ENCODE measurements at regions not wholly inside any gene's neighbourhood (a gene's known extent, or its start where the extent isn't known, plus 50 kb on each side); places are given as distances from the start of the nearest gene placed in this dataset.
A peak's percentile ranks its signal among the peaks of the same experiment; 100 is the strongest.

- H3K27ac ChIP-seq, result peak overlapping the region in 1 of 2 donors; percentile 27
- DNase-seq (ENCODE audit: low spot score), result no peak
- TF ChIP-seq, protein P1, sequence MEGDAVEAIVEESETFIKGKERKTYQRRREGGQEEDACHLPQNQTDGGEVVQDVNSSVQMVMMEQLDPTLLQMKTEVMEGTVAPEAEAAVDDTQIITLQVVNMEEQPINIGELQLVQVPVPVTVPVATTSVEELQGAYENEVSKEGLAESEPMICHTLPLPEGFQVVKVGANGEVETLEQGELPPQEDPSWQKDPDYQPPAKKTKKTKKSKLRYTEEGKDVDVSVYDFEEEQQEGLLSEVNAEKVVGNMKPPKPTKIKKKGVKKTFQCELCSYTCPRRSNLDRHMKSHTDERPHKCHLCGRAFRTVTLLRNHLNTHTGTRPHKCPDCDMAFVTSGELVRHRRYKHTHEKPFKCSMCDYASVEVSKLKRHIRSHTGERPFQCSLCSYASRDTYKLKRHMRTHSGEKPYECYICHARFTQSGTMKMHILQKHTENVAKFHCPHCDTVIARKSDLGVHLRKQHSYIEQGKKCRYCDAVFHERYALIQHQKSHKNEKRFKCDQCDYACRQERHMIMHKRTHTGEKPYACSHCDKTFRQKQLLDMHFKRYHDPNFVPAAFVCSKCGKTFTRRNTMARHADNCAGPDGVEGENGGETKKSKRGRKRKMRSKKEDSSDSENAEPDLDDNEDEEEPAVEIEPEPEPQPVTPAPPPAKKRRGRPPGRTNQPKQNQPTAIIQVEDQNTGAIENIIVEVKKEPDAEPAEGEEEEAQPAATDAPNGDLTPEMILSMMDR (IDR thresholded peaks at IDR 0.05), result no peak
- no peak overlapping the region for H3K4me3 ChIP-seq
Measured at GRCh38 chr13:44232774-44233173, 140.8 kb upstream of the SERP2 start.

DNA sequence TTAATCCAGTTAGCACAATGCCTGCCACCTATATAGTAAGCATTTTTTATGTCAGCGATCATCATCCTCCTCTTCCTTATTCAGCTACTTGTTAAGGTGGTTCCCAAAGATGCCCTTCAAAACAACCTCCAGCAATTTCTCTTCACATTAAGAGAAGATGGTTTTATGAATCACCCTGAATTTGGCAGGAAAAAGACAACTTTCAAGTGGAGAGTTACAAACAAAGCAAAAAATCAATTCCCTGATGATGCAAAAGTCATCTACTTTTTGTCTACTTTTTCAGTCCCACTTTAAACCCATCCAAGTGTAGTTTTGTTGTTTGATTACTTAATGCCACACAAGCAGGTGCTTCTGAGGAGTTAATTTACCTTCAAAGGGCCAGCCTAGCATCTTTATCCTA, 139.1 kb upstream of the SERP2 start:
- H3K27ac ChIP-seq, result peak overlapping the region; percentile 54 to 99
- TF ChIP-seq, protein P1 (IDR thresholded peaks at IDR 0.05), result no peak
- no peak overlapping the region for H3K4me3 ChIP-seq
- DNase-seq (ENCODE audit: low spot score), result no peak

DNA sequence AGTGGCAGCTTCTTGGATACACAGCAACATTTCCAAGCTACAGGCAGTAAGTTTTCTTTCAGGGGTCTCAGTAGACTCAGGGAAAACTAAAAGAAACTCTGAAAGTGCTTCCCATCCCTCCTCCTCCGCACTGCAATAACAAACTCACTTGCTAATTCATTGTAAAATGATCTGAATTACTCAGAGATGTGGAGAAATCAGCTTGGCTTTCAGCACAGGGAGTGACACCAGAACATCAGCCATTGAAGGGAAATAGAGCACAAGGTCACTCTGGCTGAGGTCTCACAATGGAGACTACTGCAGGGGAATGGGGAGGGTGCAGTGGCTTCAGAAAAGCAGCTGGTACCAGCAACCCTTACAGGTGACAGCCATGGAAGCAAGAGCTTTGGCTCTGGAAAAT, 137.3 kb upstream of the SERP2 start:
- Histone ChIP-seq H3K27ac (peak overlapping the region; percentile 85 to 99), H3K4me3 (peak overlapping the region; percentile 48)
- no peak for DNase-seq (ENCODE audit: low spot score)
- TF ChIP-seq, protein P1 (IDR thresholded peaks at IDR 0.05), result no peak

- H3K27ac ChIP-seq, result peak overlapping the region; percentile 85 to 99
- DNase-seq (ENCODE audit: low spot score), result no peak
- H3K4me3 ChIP-seq, result peak overlapping the region; percentile 48
- TF ChIP-seq, protein P1 (IDR thresholded peaks at IDR 0.05), result no peak
Measured at GRCh38 chr13:44236801-44237207, 136.8 kb upstream of the SERP2 start.

GRCh38 chr13:44237276-44237767, 136.3 kb upstream of the SERP2 start:
- H3K4me3 ChIP-seq, result peak overlapping the region; percentile 48
- H3K27ac ChIP-seq, result peak overlapping the region; percentile 85 to 99
- DNase-seq (ENCODE audit: low spot score), result peak; percentile 94
- TF ChIP-seq, protein P1 (IDR thresholded peaks at IDR 0.05), result no peak

- H3K27ac ChIP-seq, result peak overlapping the region; percentile 85 to 99
- TF ChIP-seq, protein P1 (IDR thresholded peaks at IDR 0.05), result no peak
- DNase-seq (ENCODE audit: low spot score), result no peak
- no peak overlapping the region for H3K4me3 ChIP-seq
Measured at GRCh38 chr13:44237881-44238421, 135.7 kb upstream of the SERP2 start.

GRCh38 chr13:44240611-44241145, 132.9 kb upstream of the SERP2 start:
- no peak for DNase-seq (ENCODE audit: low spot score)
- TF ChIP-seq, protein P1 (IDR thresholded peaks at IDR 0.05), result no peak
- H3K4me3 ChIP-seq, result no peak overlapping the region
- no peak overlapping the region for H3K27ac ChIP-seq
